H54 (cell line): ENCODE measurements at regions not wholly inside any gene's neighbourhood (a gene's known extent, or its start where the extent isn't known, plus 50 kb on each side); places are given as distances from the start of the nearest gene placed in this dataset.
"Not testable (repeated sequence)": the region's sequence is repeated elsewhere in the genome, so short reads cannot be mapped to it uniquely, and the experiment has no call there.

Experiments used
- DNase-seq: peaks from one replicate; pipeline ENCODE4 v3.0.0; 2011; ENCODE audit warnings: low spot score, mixed read lengths; ENCODE audit not compliant: insufficient read length
- FAIRE-seq: peaks from 3 replicates; lab custom pipeline; 2011; peaks lifted over from hg19 to GRCh38; lab: Jason Lieb, UNC
- POLR2A ChIP-seq: IDR thresholded peaks from 2 replicates; pipeline ENCODE4 v1.6.1; 2011; ENCODE audit warnings: low read depth, mild to moderate bottlenecking, low read length

DNA sequence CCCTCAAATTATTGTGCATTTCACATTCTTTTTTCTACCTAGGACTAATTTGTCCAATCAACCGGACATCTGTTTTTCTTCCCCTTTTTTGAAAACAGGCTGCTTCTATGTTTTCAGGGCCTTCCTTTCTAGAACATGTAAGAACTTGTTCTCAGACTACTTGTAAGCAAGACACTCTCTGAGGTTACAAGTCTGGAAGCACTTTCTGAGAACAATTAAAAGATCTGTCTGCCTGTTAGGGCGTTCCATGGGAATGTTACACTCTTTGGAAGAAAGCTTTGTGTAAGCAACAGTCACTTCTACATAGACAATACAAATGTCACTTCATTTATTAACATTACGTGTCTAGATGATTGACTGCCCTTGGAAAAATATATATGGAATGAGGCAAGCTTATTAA, 50.9 kb upstream of the HSPB3 start:
- FAIRE-seq = no peak
- TF ChIP-seq POLR2A = no peak
- no peak for DNase-seq

DNA sequence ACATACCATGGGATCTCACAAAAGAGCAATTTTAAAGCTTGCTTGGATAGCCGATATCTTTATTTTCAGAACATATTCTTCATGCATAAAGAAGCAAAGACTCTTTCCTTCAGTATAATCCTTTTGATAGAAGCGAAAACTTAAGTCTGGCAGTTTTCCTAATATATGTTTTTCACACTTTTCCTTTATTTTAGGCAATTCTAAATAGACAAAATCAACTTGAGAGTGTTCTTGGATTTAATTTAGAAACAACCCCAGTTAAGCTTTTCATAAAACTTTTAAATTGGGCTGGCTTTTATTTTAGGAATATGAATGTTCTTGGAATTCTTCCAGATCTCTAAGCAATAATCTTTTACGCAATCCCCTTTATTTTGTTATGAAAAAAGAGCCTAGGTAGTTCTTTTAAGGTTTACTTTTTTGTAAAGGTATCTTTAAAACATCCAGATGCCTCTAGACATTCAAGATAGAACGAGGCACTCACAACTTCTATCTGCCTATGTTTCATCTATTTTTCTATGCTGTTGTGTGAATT, 51.5 kb upstream of the HSPB3 start:
- DNase-seq = no peak
- no peak for TF ChIP-seq POLR2A
- FAIRE-seq = no peak

DNA sequence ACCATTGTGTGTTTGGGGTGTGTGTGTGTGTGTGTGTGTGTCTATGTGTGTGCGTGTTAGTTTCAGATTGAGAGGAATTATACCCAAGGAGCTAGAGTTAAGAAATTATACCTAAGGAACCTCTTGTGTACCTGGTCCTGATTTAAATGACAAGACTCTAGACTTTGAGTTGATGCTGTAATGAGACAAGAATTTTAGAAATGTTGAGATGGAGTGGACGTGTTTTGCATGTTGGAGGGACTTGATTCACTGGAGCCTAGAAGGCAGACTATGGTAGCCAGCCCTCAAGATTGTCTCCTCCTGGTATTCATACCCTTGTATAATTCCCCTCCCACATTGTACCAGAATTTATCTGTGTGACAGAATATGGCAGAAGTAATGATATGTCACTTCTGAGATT, 52.4 kb upstream of the HSPB3 start:
- no peak for TF ChIP-seq POLR2A

DNA sequence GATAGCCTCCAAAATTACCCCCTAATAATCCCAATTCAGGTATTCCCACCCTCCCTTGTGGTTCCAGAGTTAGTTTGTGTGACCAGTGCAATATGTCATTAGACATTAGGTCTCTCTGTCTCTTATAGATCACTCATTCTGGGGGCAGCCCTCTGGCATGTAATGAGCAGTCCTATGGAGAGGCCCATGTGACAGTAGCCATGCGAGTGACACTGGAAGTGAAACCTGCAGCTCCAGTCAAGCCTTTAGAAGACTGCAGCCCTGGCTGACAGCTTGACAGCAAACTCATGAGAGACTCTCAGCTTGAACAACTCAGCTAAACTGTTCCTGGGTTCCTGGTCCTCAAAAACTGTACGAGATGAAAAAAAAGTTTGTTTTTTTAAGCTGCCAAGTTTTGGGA, 54.0 kb upstream of the HSPB3 start:
- DNase-seq (no peak), FAIRE-seq (no peak)
- TF ChIP-seq POLR2A = no peak

More for the DNA sequence above, 52.4 kb upstream of the HSPB3 start:
- DNase-seq = no peak
- no peak for FAIRE-seq

DNA sequence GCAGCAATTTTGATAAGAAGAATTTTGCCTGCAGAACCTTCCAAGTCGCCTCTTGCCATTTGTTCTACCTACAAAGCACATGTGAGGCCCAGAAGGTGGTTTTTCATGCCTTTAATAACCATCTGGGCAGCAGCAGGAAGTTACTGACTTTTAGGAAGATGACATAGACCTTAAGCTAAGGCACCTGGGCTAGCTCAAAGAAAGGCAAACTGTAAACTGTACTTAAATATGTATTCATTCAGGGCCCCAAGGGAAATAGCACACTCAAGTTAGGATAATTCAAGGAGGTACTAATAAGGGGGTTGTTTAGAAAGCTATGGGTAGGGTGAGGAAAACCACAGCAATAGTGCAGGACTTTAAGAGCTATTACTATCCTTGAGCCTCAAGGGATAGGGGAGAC, 57.3 kb upstream of the HSPB3 start:
- DNase-seq (no peak), FAIRE-seq (no peak)
- TF ChIP-seq POLR2A = no peak

DNA sequence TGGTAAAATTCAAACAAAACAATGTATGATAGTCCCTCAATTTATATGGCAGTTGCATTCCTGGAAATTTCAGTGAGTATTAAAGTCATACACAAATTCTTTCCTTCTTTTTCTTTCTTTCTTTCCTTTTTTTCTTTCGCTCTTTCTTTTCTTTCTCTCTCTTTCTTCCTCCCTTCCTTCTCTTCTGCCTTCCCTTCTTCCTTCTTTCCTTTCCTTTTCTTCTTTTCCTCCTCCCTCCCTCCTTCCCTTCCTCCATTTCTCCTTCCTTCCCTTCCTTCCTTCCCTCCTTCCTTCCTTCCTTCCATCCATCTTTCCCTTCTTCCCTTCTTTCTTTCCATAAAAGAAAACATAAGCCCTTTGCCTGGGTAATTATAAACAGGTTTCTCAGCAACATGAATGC, 58.1 kb upstream of the HSPB3 start:
- FAIRE-seq = no peak

DNA sequence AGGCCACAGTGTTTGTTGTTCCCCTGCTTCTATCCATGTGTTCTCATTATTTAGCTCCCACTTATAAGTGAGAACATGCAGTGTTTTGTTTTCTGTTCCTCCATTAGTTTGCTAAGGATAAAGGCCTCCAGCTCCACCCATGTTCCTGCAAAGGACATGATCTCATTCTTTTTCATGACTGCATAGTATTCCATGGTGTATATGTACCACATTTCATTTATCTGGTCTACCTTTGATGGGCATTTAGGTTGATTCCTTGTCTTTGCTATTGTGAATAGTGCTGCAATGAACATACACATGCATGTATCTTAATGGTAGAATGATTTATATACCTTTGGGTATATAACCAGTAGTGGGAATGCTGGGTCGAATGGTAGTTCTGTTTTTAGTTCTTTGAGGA, 62.5 kb upstream of the HSPB3 start:
- not testable (repeated sequence) for FAIRE-seq, DNase-seq

More for the DNA sequence above, 58.1 kb upstream of the HSPB3 start:
- DNase-seq = no peak
- TF ChIP-seq POLR2A = no peak

DNA sequence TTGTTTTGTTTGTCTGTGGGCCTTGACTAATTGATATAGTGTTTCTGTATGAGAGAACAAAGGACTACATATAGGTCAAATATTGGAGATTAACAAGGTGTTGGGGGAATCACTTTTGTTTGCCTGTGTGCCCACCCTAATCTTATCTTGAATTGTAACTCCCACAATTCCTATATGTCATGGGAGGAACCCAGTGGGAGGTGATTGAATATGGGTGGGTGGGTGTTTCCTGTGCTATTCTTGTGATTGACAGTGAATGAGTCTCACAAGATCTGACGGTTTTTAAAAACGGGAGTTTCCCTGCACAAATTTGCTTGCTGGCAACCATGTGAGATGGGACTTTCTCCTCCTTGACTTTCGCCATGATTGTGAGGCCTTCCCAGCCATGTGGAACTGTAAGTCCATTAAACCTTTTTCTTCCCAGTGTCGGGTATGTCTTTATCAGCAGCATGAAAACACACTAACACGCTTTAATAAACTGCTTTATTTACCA, 64.9 kb upstream of the HSPB3 start:
- DNase-seq (no peak), FAIRE-seq (no peak)
- TF ChIP-seq POLR2A = no peak

DNA sequence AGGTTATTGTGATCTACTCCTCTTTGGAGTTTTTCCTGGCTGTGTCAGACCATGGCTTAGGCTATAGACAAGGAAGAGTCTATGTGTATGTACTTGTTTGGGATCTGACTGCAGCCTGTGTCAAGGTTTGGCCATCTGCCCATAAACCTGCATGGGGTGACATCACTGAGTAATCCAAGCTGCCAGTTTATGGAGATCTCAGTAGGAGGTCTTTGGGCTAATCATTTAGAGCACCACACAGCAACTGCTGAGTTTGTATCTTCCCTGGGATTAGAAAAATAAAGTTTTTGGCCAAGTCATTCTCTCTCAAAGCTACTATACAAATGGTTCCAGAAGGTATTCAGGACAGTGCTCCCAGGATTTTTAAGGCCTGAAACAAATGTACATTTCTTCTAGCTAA, 65.5 kb upstream of the HSPB3 start:
- FAIRE-seq = peak; percentile 100
- DNase-seq = peak; percentile 45
- TF ChIP-seq POLR2A = no peak

DNA sequence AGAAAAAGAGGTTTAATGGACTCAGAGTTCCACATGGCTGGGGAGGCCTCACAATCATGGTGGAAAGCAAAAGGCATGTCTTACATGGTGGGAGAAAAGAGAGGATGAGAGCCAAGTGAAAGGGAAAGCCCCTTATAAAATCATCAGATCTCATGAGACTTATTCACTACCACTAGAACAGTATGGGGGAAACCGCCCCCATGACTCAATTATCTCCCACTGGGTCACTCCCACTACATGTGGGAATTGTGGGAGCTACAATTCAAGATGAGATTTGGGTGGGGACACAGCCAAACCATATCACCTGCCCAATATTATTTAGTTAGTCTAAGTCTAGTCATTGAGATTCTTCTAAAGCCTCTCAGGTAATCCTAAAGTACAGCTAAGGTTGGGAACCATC, 66.1 kb upstream of the HSPB3 start:
- DNase-seq, FAIRE-seq: not testable (repeated sequence)

DNA sequence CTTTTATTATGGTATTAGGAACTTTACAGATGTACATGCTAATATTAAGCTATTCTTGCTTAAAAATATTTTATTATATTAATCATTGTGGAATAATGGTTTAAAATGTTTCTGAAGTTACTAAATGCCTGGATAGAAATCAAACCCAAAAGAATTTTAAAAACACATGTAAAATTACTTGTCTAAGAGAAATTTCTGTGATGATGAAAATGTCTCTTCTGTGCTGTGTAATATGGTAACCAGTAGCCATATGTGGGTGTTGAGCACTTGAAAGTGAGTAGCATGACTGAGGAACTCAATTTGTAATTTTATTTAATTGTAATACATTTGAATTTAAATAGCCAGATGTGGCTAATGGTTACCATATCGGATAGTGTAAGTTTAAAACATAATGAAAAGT, 66.7 kb upstream of the HSPB3 start:
- DNase-seq (no peak), FAIRE-seq (no peak)
- TF ChIP-seq POLR2A = no peak

DNA sequence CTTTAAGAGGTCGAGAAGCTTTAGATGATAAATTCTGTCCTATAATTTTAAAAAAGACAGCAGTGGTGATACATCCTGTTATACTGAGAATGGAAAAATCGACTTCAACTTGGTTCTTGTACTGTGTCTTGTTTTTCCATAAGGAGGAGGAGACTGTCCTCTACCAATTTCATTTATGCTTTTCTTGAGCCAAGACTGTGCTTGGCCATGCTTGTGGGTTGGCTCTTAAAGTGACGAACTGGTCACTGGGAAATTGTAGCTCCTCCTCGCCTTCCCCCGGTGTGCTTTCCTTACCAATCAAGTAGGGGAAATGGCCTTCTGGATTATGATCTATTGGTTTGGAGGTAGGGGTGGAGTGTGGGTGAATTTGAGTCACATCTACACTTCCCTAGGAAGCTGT, 67.1 kb upstream of the HSPB3 start:
- peak; percentile 53 for FAIRE-seq
- no peak for TF ChIP-seq POLR2A

DNA sequence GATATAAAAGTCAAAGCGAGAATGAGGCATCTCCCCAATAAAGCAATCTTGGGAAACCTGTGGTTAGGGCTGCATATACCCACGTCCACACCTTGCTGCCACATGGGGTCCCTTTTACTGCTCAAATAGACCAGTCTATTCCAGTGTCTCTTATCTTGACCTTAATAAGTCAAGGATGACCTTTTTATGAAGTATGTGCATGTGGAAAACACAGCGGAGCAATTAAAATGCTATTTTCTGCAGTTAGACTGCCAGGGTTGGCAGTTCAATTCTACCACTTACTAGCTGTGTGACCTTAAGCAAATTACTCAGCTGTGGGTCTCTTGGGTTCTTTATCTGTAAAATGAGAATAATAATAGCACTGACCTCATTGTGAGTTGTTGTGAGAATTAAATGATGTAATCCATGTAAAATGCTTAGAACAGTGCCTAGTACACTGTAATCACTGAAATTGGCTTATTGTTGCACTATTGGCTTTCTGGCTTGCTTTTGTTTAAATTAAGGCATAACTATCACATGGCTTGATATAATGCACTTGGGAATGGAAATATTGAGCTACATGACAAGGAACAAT, 67.8 kb upstream of the HSPB3 start:
- DNase-seq (no peak), FAIRE-seq (no peak)
- TF ChIP-seq POLR2A = no peak

More for the DNA sequence above, 67.1 kb upstream of the HSPB3 start:
- DNase-seq = no peak

DNA sequence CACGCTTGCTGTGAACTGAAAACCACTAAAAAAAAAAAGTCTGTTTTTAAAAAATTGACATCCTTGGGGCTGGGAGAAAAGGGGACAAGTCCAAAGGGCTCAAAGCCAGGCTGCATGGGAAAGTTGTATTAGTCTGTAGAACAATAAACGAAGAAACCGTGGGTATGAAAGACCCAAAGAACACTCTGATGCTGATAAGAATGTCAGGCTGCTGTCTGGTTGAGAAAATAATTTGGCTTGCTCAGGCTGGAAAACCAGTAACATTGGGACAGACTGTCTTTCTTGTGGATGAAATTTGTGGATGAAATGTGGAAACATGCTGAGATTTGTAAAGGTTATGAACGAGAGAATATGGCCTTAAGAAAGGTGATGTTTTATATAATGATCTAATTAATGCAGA, 68.5 kb upstream of the HSPB3 start:
- TF ChIP-seq POLR2A = no peak
- DNase-seq (no peak), FAIRE-seq (no peak)

DNA sequence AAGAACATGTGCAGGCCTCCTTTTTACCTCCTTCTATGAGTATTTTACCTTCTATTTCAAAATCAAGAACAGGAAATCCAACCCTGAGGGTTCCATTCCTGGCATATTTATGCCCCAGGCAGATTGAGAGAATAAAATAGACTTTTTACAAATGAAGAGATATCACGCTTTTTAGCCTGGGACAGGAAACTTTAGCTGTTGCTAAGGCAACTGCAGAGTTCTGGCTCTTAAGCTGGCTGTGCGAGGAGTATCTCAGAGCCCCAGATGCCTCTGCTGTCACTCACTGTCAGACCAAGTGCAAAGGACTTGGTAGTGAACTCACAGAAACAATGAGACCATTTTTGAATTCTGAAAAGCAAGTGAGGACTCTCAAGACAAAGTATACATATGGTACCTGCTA, 69.5 kb upstream of the HSPB3 start:
- no peak for DNase-seq
- TF ChIP-seq POLR2A = no peak
- FAIRE-seq = no peak
